ENCODE measurements at regions not wholly inside any gene's neighbourhood (a gene's known extent, or its start where the extent isn't known, plus 50 kb on each side); places are given as distances from the start of the nearest gene placed in this dataset.
"Not testable (repeated sequence)": the region's sequence is repeated elsewhere in the genome, so short reads cannot be mapped to it uniquely, and the experiment has no call there.

DNA sequence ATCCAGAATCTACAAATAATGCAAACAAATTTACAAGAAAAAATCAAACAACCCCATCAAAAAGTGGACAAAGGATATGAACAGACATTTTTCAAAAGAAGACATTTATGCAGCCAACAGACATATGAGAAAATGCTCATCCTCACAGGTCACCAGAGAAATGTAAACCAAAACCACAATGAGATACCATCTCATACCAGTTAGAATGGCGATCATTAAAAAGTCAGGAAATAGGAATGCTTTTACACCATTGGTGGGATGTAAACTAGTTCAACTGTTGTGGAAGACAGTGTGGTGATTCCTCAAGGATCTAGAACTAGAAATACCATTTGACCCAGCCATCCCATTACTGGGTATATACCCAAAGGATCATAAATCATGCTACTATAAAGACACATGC, 56.6 kb upstream of the GNAQ start:
- POLR2A ChIA-PET; RAD21 ChIA-PET (ENCODE audit: low non-redundant PET in 1 of 2, low total read pairs in 2 of 2, uncharacterized antibody in 2 of 2, unreplicated experiment in 2 of 2); intact Hi-C loops (cut with micrococcal nuclease); CTCF ChIA-PET; H3K4me1 ChIP-seq (ENCODE audit: control insufficient read depth in 1 of 2, insufficient read depth in 2 of 2, low read length in 2 of 2); H3K79me2 ChIP-seq (ENCODE audit: insufficient read depth, low read length); H4K20me1 ChIP-seq (ENCODE audit: insufficient read depth); H3K27ac ChIP-seq (ENCODE audit: low read depth, low read length); H3K9ac ChIP-seq (ENCODE audit: low read length); H3K9me3 ChIP-seq (ENCODE audit: control insufficient read depth in 1 of 2, insufficient read depth in 1 of 2, low read depth in 1 of 2, low read length in 2 of 2); H3K4me3 ChIP-seq (replicated peaks in 1 of 2; ENCODE audit: low read depth in 1 of 2, low read length in 2 of 2); H2AFZ ChIP-seq (ENCODE audit: low read depth, low read length, poor library complexity, severe bottlenecking); H3K36me3 ChIP-seq (ENCODE audit: control insufficient read depth in 1 of 2, insufficient read depth in 2 of 2, low read length in 2 of 2); DNase-seq (ENCODE audit: low read depth, low spot score); H3K27me3 ChIP-seq (ENCODE audit: insufficient read depth, low read length); H3K9me2 ChIP-seq (ENCODE audit: insufficient read depth); BruUV-seq (replicated peaks); H3K4me2 ChIP-seq (ENCODE audit: low read length); ATAC-seq: not testable (repeated sequence)

All from HCT116 (cell line).